ENCODE measurements at regions not wholly inside any gene's neighbourhood (a gene's known extent, or its start where the extent isn't known, plus 50 kb on each side); places are given as distances from the start of the nearest gene placed in this dataset.

DNA sequence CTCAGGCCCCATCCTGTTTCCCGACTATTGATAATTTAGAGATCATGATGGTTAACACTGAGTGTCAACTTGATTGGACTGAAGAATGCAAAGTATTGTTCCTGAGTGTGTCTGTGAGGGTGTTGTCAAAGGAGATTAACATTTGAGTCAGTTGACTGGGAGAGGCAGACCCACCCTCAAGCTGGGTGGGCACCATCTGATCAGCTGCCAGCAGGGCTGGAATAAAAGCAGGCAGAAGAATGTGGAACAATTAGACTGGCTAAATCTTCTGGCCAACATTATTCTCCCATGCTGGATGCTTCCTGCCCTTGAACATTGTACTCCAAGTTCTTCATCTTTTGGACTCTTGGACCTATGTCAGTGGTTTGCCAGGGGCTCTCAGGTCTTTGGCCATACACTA, 1170.0 kb upstream of the CNTN5 start:
- no peaks in the 10 kb centered on the region for H3K79me2 ChIP-seq (ENCODE audit: control insufficient read depth, low read length)
- no peak overlapping the region for H3K27ac ChIP-seq (ENCODE audit: low read depth, low read length)
- no peaks in the 10 kb centered on the region for H4K20me1 ChIP-seq (ENCODE audit: control insufficient read depth, insufficient read depth, low read depth, low read length)
- no peaks in the 10 kb centered on the region for H3K36me3 ChIP-seq (ENCODE audit: control insufficient read depth, low read length)
- no peak overlapping the region for H3K4me2 ChIP-seq (ENCODE audit: low read length)
- H3K9me3 ChIP-seq (ENCODE audit: control insufficient read depth, insufficient read depth, low read length): no peaks in the 10 kb centered on the region
- H3K27me3 ChIP-seq (ENCODE audit: control insufficient read depth, low read length): no peaks in the 10 kb centered on the region
- TF ChIP-seq EZH2phosphoT487 (IDR thresholded peaks at IDR 0.05; ENCODE audit: borderline replicate concordance, low read length): no peak
- no peak for TF ChIP-seq CTCF (IDR thresholded peaks at IDR 0.05; ENCODE audit: low read depth, low read length, poor library complexity, severe bottlenecking)
- no peaks in the 10 kb centered on the region for H3K9me2 ChIP-seq (replicated peaks; ENCODE audit: control insufficient read depth, low read length)
- H3K4me1 ChIP-seq (ENCODE audit: control insufficient read depth, low read length): no peaks in the 10 kb centered on the region
- H3F3A ChIP-seq (ENCODE audit: control insufficient read depth, insufficient read depth): no peaks in the 10 kb centered on the region
- H3K4me3 ChIP-seq (ENCODE audit: low read length): no peak overlapping the region

- Histone ChIP-seq H3K27ac (ENCODE audit: low read depth, low read length) (no peak overlapping the region), H4K20me1 (ENCODE audit: control insufficient read depth, insufficient read depth, low read depth, low read length) (no peaks in the 10 kb centered on the region), H3K4me3 (ENCODE audit: low read length) (no peak overlapping the region), H3K79me2 (ENCODE audit: control insufficient read depth, low read length) (no peaks in the 10 kb centered on the region), H3K9me3 (ENCODE audit: control insufficient read depth, insufficient read depth, low read length) (no peaks in the 10 kb centered on the region), H3K4me1 (ENCODE audit: control insufficient read depth, low read length) (no peaks in the 10 kb centered on the region), H3K4me2 (ENCODE audit: low read length) (no peak overlapping the region), H3K9me2 (replicated peaks; ENCODE audit: control insufficient read depth, low read length) (no peaks in the 10 kb centered on the region), H3F3A (ENCODE audit: control insufficient read depth, insufficient read depth) (no peaks in the 10 kb centered on the region), H3K36me3 (ENCODE audit: control insufficient read depth, low read length) (no peaks in the 10 kb centered on the region), H3K27me3 (ENCODE audit: control insufficient read depth, low read length) (no peaks in the 10 kb centered on the region)
- TF ChIP-seq CTCF (IDR thresholded peaks at IDR 0.05; ENCODE audit: low read depth, low read length, poor library complexity, severe bottlenecking) (no peak), EZH2phosphoT487 (IDR thresholded peaks at IDR 0.05; ENCODE audit: borderline replicate concordance, low read length) (no peak)
Observed at GRCh38 chr11:97854357-97854756, 1166.4 kb upstream of the CNTN5 start.

DNA sequence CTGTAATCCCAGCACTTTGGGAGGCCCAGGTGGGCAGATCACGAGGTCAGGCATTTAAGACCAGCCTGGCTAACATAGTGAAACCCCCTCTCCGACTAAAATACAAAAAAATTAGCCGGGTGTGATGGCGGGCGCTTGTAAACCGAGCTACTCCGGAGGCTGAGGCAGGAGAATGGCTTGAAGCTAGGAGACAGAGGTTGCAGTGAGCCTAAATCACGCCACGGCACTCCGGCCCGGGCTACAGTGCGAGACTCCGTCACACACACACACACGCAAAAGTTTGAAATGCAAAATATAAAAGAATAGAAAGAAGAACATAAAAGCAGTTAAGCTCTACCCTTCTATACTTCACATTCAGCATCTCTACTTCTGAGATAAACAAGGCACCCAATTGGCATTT, 1165.9 kb upstream of the CNTN5 start:
- Histone ChIP-seq H3K4me2 (ENCODE audit: low read length) (no peak overlapping the region), H3K4me1 (ENCODE audit: control insufficient read depth, low read length) (no peaks in the 10 kb centered on the region), H3K27ac (ENCODE audit: low read depth, low read length) (no peak overlapping the region), H3K36me3 (ENCODE audit: control insufficient read depth, low read length) (no peaks in the 10 kb centered on the region), H3K79me2 (ENCODE audit: control insufficient read depth, low read length) (no peaks in the 10 kb centered on the region), H3K27me3 (ENCODE audit: control insufficient read depth, low read length) (no peaks in the 10 kb centered on the region), H4K20me1 (ENCODE audit: control insufficient read depth, insufficient read depth, low read depth, low read length) (no peaks in the 10 kb centered on the region), H3K9me3 (ENCODE audit: control insufficient read depth, insufficient read depth, low read length) (no peaks in the 10 kb centered on the region), H3F3A (ENCODE audit: control insufficient read depth, insufficient read depth) (no peaks in the 10 kb centered on the region), H3K9me2 (replicated peaks; ENCODE audit: control insufficient read depth, low read length) (no peaks in the 10 kb centered on the region), H3K4me3 (ENCODE audit: low read length) (no peak overlapping the region)
- no peak for TF ChIP-seq EZH2phosphoT487 (IDR thresholded peaks at IDR 0.05; ENCODE audit: borderline replicate concordance, low read length)
- TF ChIP-seq CTCF (IDR thresholded peaks at IDR 0.05; ENCODE audit: low read depth, low read length, poor library complexity, severe bottlenecking): no peak

DNA sequence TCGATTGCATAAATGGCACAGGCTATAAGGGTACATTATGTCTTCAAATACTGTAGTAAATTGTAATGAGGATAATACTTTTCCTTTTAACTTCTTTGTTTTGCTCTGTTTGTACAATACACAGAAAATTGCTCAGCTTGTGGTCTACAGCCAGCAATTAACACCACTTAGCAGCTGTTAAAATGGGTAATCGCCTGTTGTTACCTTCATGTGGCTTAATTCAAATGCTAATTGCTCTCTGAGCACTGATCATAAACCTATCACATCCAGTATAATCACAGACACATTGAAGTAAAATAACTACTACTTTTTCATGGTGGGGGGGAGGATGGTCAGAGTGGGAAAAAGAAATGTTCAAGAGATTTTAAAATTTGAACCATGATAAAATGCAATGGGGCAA, 1164.1 kb upstream of the CNTN5 start:
- no peak overlapping the region for H3K4me3 ChIP-seq (ENCODE audit: low read length)
- no peaks in the 10 kb centered on the region for H3K4me1 ChIP-seq (ENCODE audit: control insufficient read depth, low read length)
- H3K27ac ChIP-seq (ENCODE audit: low read depth, low read length): no peak overlapping the region
- no peaks in the 10 kb centered on the region for H3K79me2 ChIP-seq (ENCODE audit: control insufficient read depth, low read length)
- no peak for TF ChIP-seq CTCF (IDR thresholded peaks at IDR 0.05; ENCODE audit: low read depth, low read length, poor library complexity, severe bottlenecking)
- no peaks in the 10 kb centered on the region for H3K9me3 ChIP-seq (ENCODE audit: control insufficient read depth, insufficient read depth, low read length)
- no peaks in the 10 kb centered on the region for H3K9me2 ChIP-seq (replicated peaks; ENCODE audit: control insufficient read depth, low read length)
- H4K20me1 ChIP-seq (ENCODE audit: control insufficient read depth, insufficient read depth, low read depth, low read length): no peaks in the 10 kb centered on the region
- H3K4me2 ChIP-seq (ENCODE audit: low read length): no peak overlapping the region
- no peaks in the 10 kb centered on the region for H3F3A ChIP-seq (ENCODE audit: control insufficient read depth, insufficient read depth)
- H3K36me3 ChIP-seq (ENCODE audit: control insufficient read depth, low read length): no peaks in the 10 kb centered on the region
- H3K27me3 ChIP-seq (ENCODE audit: control insufficient read depth, low read length): no peaks in the 10 kb centered on the region
